Activated CD4-positive, alpha-beta T cell treated with anti-CD3 and anti-CD28 coated beads, Interleukin-2, amount 50 U/mL, for 48 hours (primary cell): ENCODE measurements at regions not wholly inside any gene's neighbourhood (a gene's known extent, or its start where the extent isn't known, plus 50 kb on each side); places are given as distances from the start of the nearest gene placed in this dataset.

Experiments
- DNase-seq, 2 experiments: peaks; one replicate each; pipeline ENCODE4 v3.0.0-alpha.2; 2020

- no peak for DNase-seq
Measured at GRCh38 chr15:70271422-70272088, 173.8 kb upstream of the TLE3 start.

DNA sequence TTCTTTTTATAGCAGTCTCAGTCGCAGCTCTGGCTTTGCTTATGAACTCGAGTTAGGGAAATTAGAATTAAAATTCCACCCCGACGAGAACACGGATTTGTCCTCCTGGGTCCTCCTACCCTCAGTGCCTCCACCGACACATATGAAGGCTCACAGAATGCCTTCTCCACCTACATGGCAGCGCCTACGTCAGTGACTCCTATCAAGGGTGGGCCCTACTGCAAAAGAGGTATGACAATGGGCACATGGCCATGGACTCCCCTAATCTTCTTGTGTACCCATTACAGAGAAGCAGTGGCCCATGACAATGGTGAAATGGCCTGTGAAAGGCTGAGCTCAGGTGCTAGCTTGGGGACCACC lies 173.0 kb upstream of the TLE3 start:
- DNase-seq, result no peak

DNA sequence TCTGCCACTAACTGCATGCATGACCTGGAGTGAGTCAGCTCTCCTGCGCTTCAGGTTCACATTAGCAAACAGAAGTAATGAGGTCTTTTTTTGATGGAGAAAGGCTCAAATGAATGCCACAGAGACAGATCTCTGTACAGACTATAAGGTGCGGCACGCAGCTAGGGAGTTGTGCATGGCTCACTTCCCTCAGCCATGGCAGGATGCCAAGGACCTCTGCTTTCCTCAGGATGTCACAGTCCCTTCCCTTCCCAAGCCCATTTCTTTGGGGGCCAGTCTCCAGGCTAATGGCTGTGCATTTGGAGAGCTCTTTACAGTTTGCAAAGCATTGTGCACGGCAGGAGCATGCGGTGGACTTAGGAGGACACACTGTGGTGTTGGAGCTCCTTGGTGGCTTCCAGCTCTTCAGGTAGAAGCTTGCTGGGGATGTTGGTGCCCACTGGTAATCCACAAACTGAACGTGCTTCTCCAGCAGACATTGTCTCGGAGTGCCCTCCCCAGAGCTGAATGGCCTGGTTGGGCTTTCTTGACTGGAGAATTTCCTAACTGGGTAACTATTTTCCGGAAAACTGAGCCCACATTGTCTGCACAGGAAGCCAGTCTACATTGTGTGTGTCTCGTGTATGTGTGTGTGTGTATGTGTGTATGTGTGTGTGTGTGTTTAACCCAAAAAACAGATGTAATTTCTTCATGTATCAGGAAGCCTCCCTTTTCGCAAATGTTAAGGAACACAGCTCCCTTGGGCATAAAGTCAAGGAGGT lies 172.5 kb upstream of the TLE3 start:
- DNase-seq, result no peak

GRCh38 chr15:70269311-70269911 lies 171.7 kb upstream of the TLE3 start:
- no peak for DNase-seq

DNA sequence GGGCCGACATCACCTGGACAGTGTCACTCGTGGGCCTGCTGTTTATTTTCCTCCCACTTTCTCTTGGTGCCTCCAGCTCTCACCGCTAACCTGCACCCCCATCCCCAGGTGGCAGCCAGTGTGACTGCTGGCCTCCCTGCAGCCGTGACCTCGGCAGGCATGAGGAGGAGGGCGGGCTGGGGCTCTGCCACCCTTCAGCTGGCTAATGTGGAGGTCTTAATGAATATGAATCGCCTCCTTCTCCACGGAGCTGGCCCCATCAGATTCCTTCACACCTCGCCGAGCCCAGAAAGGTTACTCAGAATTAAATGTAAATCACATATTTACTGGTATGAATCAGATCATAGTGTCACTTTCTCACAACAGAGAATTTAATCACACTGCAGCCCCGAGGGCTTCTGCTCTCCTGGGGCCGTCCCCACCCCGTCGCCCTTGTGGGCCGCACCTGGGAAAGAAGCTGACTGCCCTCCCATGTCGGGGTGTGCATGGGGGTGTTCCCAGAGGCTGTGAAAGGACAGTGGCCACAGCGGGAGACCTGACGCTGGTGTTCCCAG lies 171.1 kb upstream of the TLE3 start:
- no peak for DNase-seq

DNA sequence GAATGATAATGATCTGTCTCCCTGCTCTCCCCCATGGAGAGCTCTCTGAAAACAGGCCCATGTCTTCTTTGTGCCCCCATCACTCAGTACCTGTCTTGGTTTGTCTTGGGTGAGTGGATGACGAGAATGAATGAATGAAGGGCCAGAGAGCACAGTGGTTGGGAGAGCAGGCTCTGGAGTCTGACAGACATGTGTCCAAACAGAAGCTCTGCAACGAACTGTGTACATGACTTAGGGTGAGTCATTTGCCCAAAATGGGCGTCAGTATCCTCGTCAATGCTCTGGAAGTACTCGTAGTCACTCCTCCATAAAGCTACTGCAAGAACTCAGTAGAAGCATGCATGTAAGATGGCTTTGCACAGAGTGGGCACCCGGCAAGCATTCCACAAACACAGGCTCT lies 170.2 kb upstream of the TLE3 start:
- DNase-seq, result no peak

GRCh38 chr15:70267306-70267705 lies 169.6 kb upstream of the TLE3 start:
- no peak for DNase-seq

DNA sequence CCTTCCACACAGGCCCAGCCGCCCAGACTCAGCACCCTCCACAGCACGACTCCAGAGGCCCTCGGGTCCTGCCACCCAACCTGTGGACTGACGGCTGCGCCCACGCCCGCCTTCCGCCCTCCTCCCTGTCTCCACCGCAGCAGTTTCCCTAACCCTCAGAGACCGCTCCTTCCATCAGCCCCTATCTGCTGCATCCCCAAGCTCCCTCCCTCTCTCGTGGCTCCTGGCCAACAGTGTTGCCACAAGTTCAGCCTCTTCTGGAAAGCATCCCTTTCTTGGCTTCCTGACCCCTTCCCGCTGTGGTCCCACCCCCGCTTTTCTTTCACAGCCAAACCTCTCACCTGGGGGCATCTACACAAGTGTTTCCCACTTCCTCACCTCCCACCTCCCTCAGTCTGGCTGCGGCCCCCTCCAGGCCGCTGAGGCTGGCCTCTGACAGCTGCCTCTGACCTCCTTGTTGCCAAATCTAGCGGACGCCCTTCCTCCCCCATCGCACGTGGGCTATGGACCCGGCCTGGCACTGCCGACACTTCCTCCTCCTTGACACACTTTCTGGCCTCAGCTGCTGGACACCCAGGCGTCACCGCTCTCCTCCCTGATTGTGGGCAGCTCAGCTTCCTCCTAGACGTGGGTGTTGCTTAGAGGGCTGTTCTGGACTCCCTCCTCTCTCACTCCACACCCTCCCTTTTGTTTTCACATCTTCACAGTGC lies 168.8 kb upstream of the TLE3 start:
- DNase-seq, result no peak

DNA sequence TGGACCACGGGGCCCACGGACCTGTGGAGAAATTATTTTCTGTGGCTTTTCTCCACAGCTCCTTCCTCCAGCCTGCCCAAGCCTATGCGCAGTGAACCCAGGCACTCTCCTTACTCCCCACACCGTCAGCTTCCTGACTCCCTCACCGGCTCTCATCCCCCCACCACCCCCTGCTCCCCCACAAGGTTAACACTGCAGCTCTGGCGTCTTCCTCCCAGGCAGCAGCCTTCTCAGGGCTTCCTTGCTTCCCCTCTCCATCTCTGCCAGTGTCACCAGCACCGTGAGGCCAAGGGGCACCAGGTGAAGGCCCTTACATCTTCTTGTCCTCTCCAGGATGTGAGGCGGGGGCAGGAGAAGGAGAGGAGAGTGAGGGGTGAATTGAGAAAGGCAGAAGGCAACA lies 168.3 kb upstream of the TLE3 start:
- DNase-seq, result no peak

GRCh38 chr15:70265466-70265978 lies 167.8 kb upstream of the TLE3 start:
- DNase-seq, result no peak

DNA sequence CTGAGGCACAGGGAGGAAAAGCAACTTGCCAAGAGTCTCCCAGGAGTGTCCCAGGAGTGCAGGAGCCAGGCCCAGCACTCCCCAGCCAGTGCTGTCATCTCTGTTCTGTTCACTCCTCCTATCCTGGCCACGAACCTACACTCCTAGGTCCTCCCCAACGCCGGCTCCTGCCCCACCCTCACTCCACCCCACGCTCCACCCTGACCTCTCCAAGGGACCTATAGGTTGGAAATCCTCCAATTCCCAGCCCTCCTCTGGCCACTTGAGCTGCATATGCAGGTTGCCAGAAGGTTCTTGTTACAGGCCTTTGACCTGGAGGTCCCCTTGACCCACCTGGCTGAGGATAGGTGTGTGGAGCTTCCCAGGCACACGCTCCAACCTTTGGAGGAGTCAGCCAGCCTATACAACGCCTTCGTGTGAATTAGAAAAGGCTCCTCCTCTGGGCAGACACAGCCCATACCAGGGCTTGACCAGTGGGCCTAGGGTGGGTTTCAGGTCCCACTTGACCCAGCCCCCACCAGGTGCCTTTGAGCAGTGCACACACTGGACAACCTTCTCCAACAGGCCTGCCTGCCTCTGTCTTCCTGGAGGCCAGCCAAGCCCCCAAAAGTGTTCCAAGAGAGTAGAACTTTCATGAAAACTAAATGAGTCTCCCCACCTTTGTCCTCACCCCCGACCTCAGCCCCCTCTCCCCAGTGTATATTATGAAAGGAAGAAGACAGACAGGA lies 167.2 kb upstream of the TLE3 start:
- no peak for DNase-seq

GRCh38 chr15:70264014-70264582 lies 166.4 kb upstream of the TLE3 start:
- DNase-seq, result no peak

DNA sequence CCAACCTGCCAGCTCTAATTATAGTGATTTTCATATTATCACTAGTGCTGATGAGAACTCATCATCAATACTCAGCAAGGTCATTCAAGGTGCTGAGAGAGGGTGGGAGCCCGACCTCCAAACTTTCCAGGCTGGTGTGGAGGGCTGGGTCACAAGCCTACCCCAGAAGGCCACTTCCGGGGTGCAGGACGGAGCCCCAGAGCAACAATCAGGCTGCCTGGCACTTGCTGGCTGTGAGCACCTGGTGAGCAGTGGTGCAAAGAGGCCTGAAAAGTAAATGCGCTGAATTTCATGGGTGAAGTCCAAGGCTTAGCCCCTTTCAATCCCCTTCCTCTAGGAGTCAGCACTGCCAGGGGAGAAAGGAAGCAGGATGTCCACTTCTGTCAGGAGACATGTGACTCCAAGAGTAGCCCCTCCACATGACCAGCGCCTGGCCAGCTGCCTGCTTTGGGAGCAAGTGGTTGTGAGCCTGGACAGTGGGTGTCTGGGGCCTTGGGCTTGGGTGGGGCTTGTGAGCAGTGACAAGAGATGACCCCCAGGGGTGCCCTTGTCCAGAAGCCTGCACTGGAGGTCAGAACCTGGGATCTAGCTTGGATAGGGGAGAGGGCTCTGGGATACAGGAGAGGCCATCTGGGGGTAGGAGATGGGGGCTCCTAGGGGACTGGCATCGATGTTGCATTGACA lies 165.0 kb upstream of the TLE3 start:
- no peak for DNase-seq

- DNase-seq, result no peak
Measured at GRCh38 chr15:70262171-70262570, 164.5 kb upstream of the TLE3 start.

- no peak for DNase-seq
Measured at GRCh38 chr15:70261083-70261482, 163.4 kb upstream of the TLE3 start.

DNA sequence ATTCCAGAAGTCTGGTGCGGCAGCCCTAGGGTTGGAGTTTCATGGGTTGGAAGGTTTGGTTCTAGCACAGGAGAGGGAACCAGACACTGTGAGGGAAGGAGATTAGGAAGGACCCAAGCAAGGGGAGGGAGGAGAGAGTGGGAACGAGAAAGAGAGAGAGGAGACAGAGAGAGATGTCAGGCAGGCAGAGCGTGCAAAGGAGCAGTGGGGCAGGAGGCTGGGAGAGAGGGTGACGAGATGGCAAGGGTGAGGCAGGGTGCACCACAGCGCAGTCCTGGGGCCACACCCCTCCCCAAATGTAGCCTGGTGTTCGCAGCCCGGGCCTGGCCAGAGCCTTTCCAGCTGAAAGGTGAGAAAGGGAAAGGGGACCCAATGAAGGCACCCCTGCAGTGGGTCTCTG lies 162.9 kb upstream of the TLE3 start:
- DNase-seq, result no peak

DNA sequence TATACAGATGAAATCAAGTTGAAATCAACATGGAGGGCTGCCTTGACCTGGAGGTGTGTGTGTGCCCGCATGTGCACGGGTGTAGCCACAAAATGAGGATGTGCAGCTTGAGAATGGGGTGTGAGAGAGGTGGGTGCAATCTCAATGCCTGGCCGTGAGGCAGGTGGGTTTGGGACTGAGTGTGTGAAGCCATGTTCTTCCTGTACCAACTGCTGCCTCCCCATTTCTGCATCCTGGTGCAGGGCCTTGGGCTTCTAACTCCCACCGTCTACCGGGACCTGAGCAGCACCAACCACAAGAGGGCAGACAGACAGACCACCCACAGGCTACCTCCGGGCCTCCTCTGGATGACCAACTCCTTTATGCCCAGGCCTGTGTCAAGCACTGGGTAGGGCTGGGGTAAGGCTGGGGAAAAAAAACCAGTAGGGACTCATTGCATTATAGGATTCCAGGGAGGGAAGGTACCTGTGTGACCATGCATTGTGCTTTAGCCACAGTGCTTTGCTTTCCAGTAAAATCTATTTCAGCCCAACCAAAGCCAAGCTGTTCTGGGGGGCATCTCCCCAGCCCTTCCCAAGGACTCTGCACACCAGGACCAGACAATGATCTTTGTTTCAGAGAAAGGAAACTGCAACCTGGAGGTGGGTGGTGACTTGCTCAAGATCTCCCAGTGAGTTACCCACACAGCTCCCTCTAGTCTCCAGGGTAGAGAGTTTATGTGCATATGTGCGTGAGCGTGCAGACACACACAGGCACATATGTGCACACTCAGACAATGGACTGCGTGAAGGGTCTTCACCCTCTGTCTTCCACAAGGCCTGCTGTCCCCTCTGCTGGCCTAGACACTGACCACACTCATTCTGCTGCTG lies 162.2 kb upstream of the TLE3 start:
- DNase-seq, result peak in 1 of 2 experiments; percentile 29

GRCh38 chr15:70259028-70259424 lies 161.3 kb upstream of the TLE3 start:
- DNase-seq, result peak in 1 of 2 experiments; percentile 29

GRCh38 chr15:70258369-70259027 lies 160.8 kb upstream of the TLE3 start:
- peak; percentile 84 to 88 for DNase-seq
